ENCODE measurements at regions not wholly inside any gene's neighbourhood (a gene's known extent, or its start where the extent isn't known, plus 50 kb on each side); places are given as distances from the start of the nearest gene placed in this dataset.

GRCh38 chr2:226031647-226032501 is 632.4 kb downstream of the NYAP2 start:
- no peaks in the 10 kb centered on the region for H3K27me3 ChIP-seq (ENCODE audit: low read length)
- no peaks in the 10 kb centered on the region for H3K79me2 ChIP-seq (ENCODE audit: insufficient read depth, low read length)
- no peaks in the 10 kb centered on the region for H3K9me3 ChIP-seq (ENCODE audit: insufficient read depth, low read length)
- no peak for TF ChIP-seq EZH2phosphoT487 (conservative IDR thresholded peaks at IDR 0.05; ENCODE audit: low read length)
- TF ChIP-seq, protein P1, sequence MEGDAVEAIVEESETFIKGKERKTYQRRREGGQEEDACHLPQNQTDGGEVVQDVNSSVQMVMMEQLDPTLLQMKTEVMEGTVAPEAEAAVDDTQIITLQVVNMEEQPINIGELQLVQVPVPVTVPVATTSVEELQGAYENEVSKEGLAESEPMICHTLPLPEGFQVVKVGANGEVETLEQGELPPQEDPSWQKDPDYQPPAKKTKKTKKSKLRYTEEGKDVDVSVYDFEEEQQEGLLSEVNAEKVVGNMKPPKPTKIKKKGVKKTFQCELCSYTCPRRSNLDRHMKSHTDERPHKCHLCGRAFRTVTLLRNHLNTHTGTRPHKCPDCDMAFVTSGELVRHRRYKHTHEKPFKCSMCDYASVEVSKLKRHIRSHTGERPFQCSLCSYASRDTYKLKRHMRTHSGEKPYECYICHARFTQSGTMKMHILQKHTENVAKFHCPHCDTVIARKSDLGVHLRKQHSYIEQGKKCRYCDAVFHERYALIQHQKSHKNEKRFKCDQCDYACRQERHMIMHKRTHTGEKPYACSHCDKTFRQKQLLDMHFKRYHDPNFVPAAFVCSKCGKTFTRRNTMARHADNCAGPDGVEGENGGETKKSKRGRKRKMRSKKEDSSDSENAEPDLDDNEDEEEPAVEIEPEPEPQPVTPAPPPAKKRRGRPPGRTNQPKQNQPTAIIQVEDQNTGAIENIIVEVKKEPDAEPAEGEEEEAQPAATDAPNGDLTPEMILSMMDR (IDR thresholded peaks at IDR 0.05; ENCODE audit: insufficient read depth, low read length, poor library complexity, severe bottlenecking), result no peak
- no peak overlapping the region for H3K4me2 ChIP-seq (ENCODE audit: low read depth, low read length, poor library complexity, severe bottlenecking)
- H4K20me1 ChIP-seq (ENCODE audit: low read depth, low read length), result no peaks in the 10 kb centered on the region
- no peak overlapping the region for H3K4me3 ChIP-seq (ENCODE audit: insufficient read depth, low read length, poor library complexity, severe bottlenecking)
- no peak overlapping the region for H3K27ac ChIP-seq (ENCODE audit: low read depth, low read length)
- H3F3A ChIP-seq (ENCODE audit: insufficient read depth), result no peaks in the 10 kb centered on the region
- H3K36me3 ChIP-seq (ENCODE audit: low read length), result no peaks in the 10 kb centered on the region
- no peak overlapping the region for H2AFZ ChIP-seq (ENCODE audit: low read depth, low read length, severe bottlenecking)
- no peaks in the 10 kb centered on the region for H3K9me2 ChIP-seq (replicated peaks; ENCODE audit: insufficient read depth, low read length)
- H3K9ac ChIP-seq (ENCODE audit: low read length), result no peak overlapping the region

- H3K9ac ChIP-seq (ENCODE audit: low read length), result no peak overlapping the region
- no peak overlapping the region for H2AFZ ChIP-seq (ENCODE audit: low read depth, low read length, severe bottlenecking)
- H3F3A ChIP-seq (ENCODE audit: insufficient read depth), result no peaks in the 10 kb centered on the region
- H3K4me2 ChIP-seq (ENCODE audit: low read depth, low read length, poor library complexity, severe bottlenecking), result no peak overlapping the region
- H4K20me1 ChIP-seq (ENCODE audit: low read depth, low read length), result no peaks in the 10 kb centered on the region
- TF ChIP-seq, protein P1 (IDR thresholded peaks at IDR 0.05; ENCODE audit: insufficient read depth, low read length, poor library complexity, severe bottlenecking), result no peak
- TF ChIP-seq EZH2phosphoT487 (conservative IDR thresholded peaks at IDR 0.05; ENCODE audit: low read length), result no peak
- no peak overlapping the region for H3K27ac ChIP-seq (ENCODE audit: low read depth, low read length)
- no peaks in the 10 kb centered on the region for H3K36me3 ChIP-seq (ENCODE audit: low read length)
- no peaks in the 10 kb centered on the region for H3K27me3 ChIP-seq (ENCODE audit: low read length)
- H3K9me2 ChIP-seq (replicated peaks; ENCODE audit: insufficient read depth, low read length), result no peaks in the 10 kb centered on the region
- no peaks in the 10 kb centered on the region for H3K79me2 ChIP-seq (ENCODE audit: insufficient read depth, low read length)
- H3K9me3 ChIP-seq (ENCODE audit: insufficient read depth, low read length), result no peaks in the 10 kb centered on the region
- no peak overlapping the region for H3K4me3 ChIP-seq (ENCODE audit: insufficient read depth, low read length, poor library complexity, severe bottlenecking)
These were observed 631.5 kb downstream of the NYAP2 start for GRCh38 chr2:226030788-226031646.

DNA sequence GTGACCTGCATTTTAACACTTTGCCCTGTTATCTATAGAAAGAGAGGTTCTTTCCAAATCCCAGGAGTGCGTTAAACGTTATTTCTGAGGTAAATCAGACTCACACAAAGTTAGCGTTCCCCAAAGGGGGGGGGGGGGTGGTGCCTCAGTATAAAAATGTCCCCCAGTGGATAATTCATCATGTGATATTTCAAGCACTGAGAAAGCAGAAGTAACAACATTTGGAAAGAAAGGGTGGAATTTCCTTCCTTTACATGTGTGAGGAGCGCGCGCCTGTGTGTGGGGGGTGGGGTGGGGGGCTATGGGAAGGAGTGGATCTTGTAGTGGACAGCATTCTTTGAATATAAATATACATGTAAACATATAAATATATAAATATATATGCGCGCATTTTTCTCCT is 630.9 kb downstream of the NYAP2 start:
- H3K27ac ChIP-seq (ENCODE audit: low read depth, low read length), result no peak overlapping the region
- H2AFZ ChIP-seq (ENCODE audit: low read depth, low read length, severe bottlenecking), result no peak overlapping the region

More for the DNA sequence above, 630.9 kb downstream of the NYAP2 start:
- no peaks in the 10 kb centered on the region for H3F3A ChIP-seq (ENCODE audit: insufficient read depth)
- H3K4me2 ChIP-seq (ENCODE audit: low read depth, low read length, poor library complexity, severe bottlenecking), result no peak overlapping the region
- H3K9ac ChIP-seq (ENCODE audit: low read length), result no peak overlapping the region
- no peaks in the 10 kb centered on the region for H3K79me2 ChIP-seq (ENCODE audit: insufficient read depth, low read length)
- H3K9me3 ChIP-seq (ENCODE audit: insufficient read depth, low read length), result no peaks in the 10 kb centered on the region
- TF ChIP-seq, protein P1 (IDR thresholded peaks at IDR 0.05; ENCODE audit: insufficient read depth, low read length, poor library complexity, severe bottlenecking), result no peak
- TF ChIP-seq EZH2phosphoT487 (conservative IDR thresholded peaks at IDR 0.05; ENCODE audit: low read length), result no peak
- H3K9me2 ChIP-seq (replicated peaks; ENCODE audit: insufficient read depth, low read length), result no peaks in the 10 kb centered on the region
- H3K36me3 ChIP-seq (ENCODE audit: low read length), result no peaks in the 10 kb centered on the region
- H3K4me3 ChIP-seq (ENCODE audit: insufficient read depth, low read length, poor library complexity, severe bottlenecking), result no peak overlapping the region
- no peaks in the 10 kb centered on the region for H4K20me1 ChIP-seq (ENCODE audit: low read depth, low read length)
- no peaks in the 10 kb centered on the region for H3K27me3 ChIP-seq (ENCODE audit: low read length)
